ENCODE measurements at regions not wholly inside any gene's neighbourhood (a gene's known extent, or its start where the extent isn't known, plus 50 kb on each side); places are given as distances from the start of the nearest gene placed in this dataset.
A peak's percentile ranks its signal among the peaks of the same experiment; 100 is the strongest.

GRCh38 chr22:27123880-27124279, 466.5 kb downstream of the MIAT start:
- no peak overlapping the region for H3K4me3 ChIP-seq (ENCODE audit: control insufficient read depth, low read depth, low read length)
- TF ChIP-seq, protein P1, sequence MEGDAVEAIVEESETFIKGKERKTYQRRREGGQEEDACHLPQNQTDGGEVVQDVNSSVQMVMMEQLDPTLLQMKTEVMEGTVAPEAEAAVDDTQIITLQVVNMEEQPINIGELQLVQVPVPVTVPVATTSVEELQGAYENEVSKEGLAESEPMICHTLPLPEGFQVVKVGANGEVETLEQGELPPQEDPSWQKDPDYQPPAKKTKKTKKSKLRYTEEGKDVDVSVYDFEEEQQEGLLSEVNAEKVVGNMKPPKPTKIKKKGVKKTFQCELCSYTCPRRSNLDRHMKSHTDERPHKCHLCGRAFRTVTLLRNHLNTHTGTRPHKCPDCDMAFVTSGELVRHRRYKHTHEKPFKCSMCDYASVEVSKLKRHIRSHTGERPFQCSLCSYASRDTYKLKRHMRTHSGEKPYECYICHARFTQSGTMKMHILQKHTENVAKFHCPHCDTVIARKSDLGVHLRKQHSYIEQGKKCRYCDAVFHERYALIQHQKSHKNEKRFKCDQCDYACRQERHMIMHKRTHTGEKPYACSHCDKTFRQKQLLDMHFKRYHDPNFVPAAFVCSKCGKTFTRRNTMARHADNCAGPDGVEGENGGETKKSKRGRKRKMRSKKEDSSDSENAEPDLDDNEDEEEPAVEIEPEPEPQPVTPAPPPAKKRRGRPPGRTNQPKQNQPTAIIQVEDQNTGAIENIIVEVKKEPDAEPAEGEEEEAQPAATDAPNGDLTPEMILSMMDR (conservative IDR thresholded peaks at IDR 0.05; ENCODE audit: control insufficient read depth, insufficient read depth, low read depth, low read length), result no peak
- DNase-seq (ENCODE audit: low read depth), result no peak

DNA sequence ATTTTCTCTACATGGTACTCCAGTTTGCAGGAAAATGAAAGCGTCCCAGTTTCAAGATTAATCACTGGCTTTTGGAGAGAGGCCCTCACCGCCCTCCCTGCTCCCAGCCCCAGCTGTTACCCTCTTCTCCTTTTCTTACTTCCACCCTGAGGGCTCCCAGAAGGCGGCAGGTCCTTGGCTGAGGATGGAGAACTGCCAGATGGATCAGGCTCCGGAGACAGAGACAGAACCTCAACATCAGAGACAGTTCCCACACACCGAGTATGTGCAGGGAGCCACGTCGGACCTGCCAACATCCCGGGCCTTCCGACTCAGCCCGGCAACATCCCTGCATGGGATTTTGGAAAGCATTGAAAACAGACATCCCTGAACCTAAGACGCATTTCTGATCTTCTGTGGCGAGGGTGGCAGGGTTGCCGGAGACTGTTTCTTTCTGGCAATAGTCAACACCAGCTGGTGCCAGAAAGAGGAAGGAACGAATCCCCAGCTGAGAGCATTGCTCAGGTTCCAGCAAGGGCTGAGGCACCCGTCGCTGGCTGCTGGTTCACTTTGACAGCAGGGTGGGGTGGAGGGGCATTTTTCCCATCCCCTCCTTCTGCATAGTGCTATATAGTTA, 467.1 kb downstream of the MIAT start:
- TF ChIP-seq, protein P1 (conservative IDR thresholded peaks at IDR 0.05; ENCODE audit: control insufficient read depth, insufficient read depth, low read depth, low read length), result no peak

DNA sequence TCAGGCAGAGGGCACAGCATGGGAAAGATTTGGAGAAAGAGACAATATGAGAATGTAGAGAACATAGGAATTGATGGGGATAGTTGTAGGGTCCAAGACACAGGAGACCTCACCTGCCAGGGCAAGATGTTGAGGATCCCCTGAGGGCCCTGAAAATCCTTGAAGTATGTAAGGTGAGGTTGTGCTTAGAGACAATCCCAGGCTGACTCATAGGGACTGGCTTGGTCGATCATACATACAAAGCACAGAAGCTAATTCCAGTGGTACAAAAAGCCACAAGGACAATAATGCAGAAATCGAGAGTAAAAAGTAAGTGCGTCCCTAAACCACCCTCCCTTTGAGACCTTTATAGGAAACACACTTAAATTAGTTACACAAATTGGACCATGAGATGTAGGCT, 468.2 kb downstream of the MIAT start:
- TF ChIP-seq, protein P1 (conservative IDR thresholded peaks at IDR 0.05; ENCODE audit: control insufficient read depth, insufficient read depth, low read depth, low read length), result no peak
- H3K4me3 ChIP-seq (ENCODE audit: control insufficient read depth, low read depth, low read length), result no peak overlapping the region
- no peak for DNase-seq (ENCODE audit: low read depth)

More for the DNA sequence above, 467.1 kb downstream of the MIAT start:
- no peak for DNase-seq (ENCODE audit: low read depth)
- no peak overlapping the region for H3K4me3 ChIP-seq (ENCODE audit: control insufficient read depth, low read depth, low read length)

DNA sequence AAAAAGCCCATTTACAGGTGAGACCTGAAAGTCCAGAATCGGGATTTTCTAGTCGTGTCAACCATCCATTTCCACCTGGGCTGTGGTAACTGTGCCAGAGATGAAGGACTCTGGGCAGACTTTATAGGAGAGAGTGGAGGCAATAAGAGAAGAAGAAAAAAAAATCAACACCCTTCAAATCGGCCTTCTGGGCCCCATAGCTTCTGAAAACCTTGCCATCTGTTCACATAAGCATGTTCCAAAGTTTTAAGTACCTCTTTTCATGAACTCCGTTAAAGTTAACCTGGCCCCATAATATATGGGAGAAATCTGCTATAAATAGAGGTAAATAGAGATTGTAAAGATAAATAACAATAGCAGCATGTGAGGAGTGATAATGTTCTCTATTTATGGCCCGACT, 470.5 kb downstream of the MIAT start:
- no peak overlapping the region for H3K4me3 ChIP-seq (ENCODE audit: control insufficient read depth, low read depth, low read length)
- TF ChIP-seq, protein P1 (conservative IDR thresholded peaks at IDR 0.05; ENCODE audit: control insufficient read depth, insufficient read depth, low read depth, low read length), result no peak
- DNase-seq (ENCODE audit: low read depth), result no peak

DNA sequence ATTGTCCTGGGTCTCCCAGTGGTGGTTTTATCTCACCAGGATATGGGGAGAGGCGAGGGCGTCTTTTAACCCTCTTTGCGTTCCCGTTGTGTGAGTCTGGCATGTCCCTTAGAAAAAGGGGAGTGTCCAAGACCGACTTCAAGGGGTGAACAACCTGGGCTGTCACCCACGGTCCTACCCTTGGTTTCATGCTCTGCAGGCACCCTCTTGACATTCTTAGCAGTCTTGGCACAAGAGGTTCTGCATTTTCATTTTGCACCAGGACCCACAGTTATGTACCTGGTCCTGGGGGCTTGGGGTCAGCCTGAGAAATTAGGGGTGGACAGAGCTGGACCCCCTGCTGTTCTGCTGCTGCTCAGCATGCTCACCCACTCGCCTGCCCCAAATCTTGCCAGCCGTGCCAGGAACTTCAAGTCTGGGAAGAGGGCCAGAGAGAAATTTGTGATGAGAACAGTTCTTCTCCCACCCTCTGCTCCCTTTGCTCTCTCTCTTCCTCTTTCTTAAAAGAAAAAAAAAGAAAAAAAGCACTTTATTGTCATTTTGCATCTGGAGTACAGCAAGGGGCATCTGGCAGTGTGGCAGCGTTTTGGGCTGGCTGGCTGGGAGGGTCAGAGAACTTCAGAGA, 471.2 kb downstream of the MIAT start:
- H3K4me3 ChIP-seq (ENCODE audit: control insufficient read depth, low read depth, low read length), result no peak overlapping the region
- TF ChIP-seq, protein P1 (conservative IDR thresholded peaks at IDR 0.05; ENCODE audit: control insufficient read depth, insufficient read depth, low read depth, low read length), result no peak
- DNase-seq (ENCODE audit: low read depth), result no peak

- TF ChIP-seq, protein P1 (conservative IDR thresholded peaks at IDR 0.05; ENCODE audit: control insufficient read depth, insufficient read depth, low read depth, low read length), result no peak
- no peak overlapping the region for H3K4me3 ChIP-seq (ENCODE audit: control insufficient read depth, low read depth, low read length)
- peak; percentile 34 for DNase-seq (ENCODE audit: low read depth)
Measured at GRCh38 chr22:27129266-27129665, 471.9 kb downstream of the MIAT start.

Measured in fibroblast of mammary gland (primary cell).